MCF 10A (cell line): ENCODE measurements at regions not wholly inside any gene's neighbourhood (a gene's known extent, or its start where the extent isn't known, plus 50 kb on each side); places are given as distances from the start of the nearest gene placed in this dataset.

Source experiments
- BruUV-seq: library from RNA; stranded (reverse); fragments of 400-500 nt; replicated peaks from 2 replicates; lab custom pipeline; 2021; lab: Mats Ljungman, UMichigan
- CTCF ChIA-PET: fragments of 300-600 bp; sonication (Branson Sonifier 250); formaldehyde crosslinking; extraction: SDS; loops from one replicate; lab custom pipeline; 2021; ENCODE audit warnings: antibody characterized with exemption, inconsistent platforms; lab: Yijun Ruan, JAX
- POLR2A ChIA-PET: fragments of 300-600, 350-650 bp; sonication (Branson Sonifier 250); formaldehyde crosslinking; extraction: SDS; loops from one replicate; lab custom pipeline; 2020; ENCODE audit warnings: antibody characterized with exemption, inconsistent platforms; lab: Yijun Ruan, JAX
- DNase-seq: peaks from one replicate; pipeline ENCODE4 v3.0.0-alpha.2; 2018; ENCODE audit not compliant: unreplicated experiment
- H3K27ac Mint-ChIP-seq: one replicate; pipeline ENCODE4 v1.8.0; 2022; ENCODE audit warnings: mild to moderate bottlenecking, low read depth, mixed read lengths; ENCODE audit not compliant: unreplicated experiment
- H3K27me3 Mint-ChIP-seq: one replicate; pipeline ENCODE4 v1.8.0; 2022; ENCODE audit warnings: mixed read lengths; ENCODE audit not compliant: insufficient read depth, unreplicated experiment
- H3K36me3 Mint-ChIP-seq: one replicate; pipeline ENCODE4 v1.8.0; 2022; ENCODE audit warnings: mild to moderate bottlenecking, moderate library complexity, mixed read lengths; ENCODE audit not compliant: insufficient read depth, unreplicated experiment
- H3K4me1 Mint-ChIP-seq: one replicate; pipeline ENCODE4 v1.8.0; 2022; ENCODE audit warnings: mixed read lengths; ENCODE audit not compliant: insufficient read depth, unreplicated experiment
- H3K4me3 Mint-ChIP-seq: one replicate; pipeline ENCODE4 v1.8.0; 2022; ENCODE audit warnings: mild to moderate bottlenecking, moderate library complexity, mixed read lengths; ENCODE audit not compliant: unreplicated experiment
- H3K9me3 Mint-ChIP-seq: one replicate; pipeline ENCODE4 v1.8.0; 2022; ENCODE audit warnings: mixed read lengths; ENCODE audit not compliant: unreplicated experiment
- CTCF ChIP-seq: fragments of 200-600 bp; IDR thresholded peaks from one replicate; pipeline ENCODE4 v1.8.0; 2022; ENCODE audit warnings: antibody characterized with exemption, mild to moderate bottlenecking; ENCODE audit not compliant: unreplicated experiment
- intact Hi-C: fragments of 100-400 bp; cut with micrococcal nuclease; formaldehyde crosslinking; loops from 2 replicates; pipeline ENCODE4 v1.14.1; 2022

GRCh38 chr2:149657401-149658040, 69.9 kb upstream of the MMADHC start:
- no peaks in the 10 kb centered on the region for H3K9me3 Mint-ChIP-seq
- no peak overlapping the region for H3K27ac Mint-ChIP-seq
- intact Hi-C loops: no loop called here
- H3K4me1 Mint-ChIP-seq: peaks cover 4% of the 10 kb centered on the region
- BruUV-seq: no TSS peak
- no peak for DNase-seq
- CTCF ChIA-PET: interaction anchor here (1.7 kb wide), 1 partner anchor 10 kb away, joined by 4 read pairs; no protein-coding TSS in a partner anchor
- no peak overlapping the region for H3K4me3 Mint-ChIP-seq
- no peak for TF ChIP-seq CTCF
- H3K27me3 Mint-ChIP-seq: no peaks in the 10 kb centered on the region
- POLR2A ChIA-PET: interaction anchor here (0.8 kb wide), 1 partner anchor 9 kb away, joined by 3 read pairs; no protein-coding TSS in a partner anchor
- H3K36me3 Mint-ChIP-seq: no peaks in the 10 kb centered on the region

GRCh38 chr2:149656996-149657395, 69.4 kb upstream of the MMADHC start:
- TF ChIP-seq CTCF: no peak
- intact Hi-C loops: no loop called here
- CTCF ChIA-PET: interaction anchor here (0.8 to 1.7 kb wide), 2 partner anchors 9 to 244 kb away, joined by 3 to 4 read pairs; no protein-coding TSS in a partner anchor
- Mint-ChIP-seq H3K27me3 (no peaks in the 10 kb centered on the region), H3K4me3 (no peak overlapping the region), H3K4me1 (no peaks in the 10 kb centered on the region), H3K27ac (no peak overlapping the region), H3K36me3 (no peaks in the 10 kb centered on the region), H3K9me3 (no peaks in the 10 kb centered on the region)
- DNase-seq: no peak
- no TSS peak for BruUV-seq
- POLR2A ChIA-PET: interaction anchor here (0.8 kb wide), 1 partner anchor 8 kb away, joined by 3 read pairs; no protein-coding TSS in a partner anchor

GRCh38 chr2:149653831-149654445, 66.4 kb upstream of the MMADHC start:
- Mint-ChIP-seq H3K36me3 (no peaks in the 10 kb centered on the region), H3K4me1 (peaks cover 4% of the 10 kb centered on the region), H3K27me3 (no peaks in the 10 kb centered on the region), H3K9me3 (no peaks in the 10 kb centered on the region), H3K27ac (no peak overlapping the region), H3K4me3 (no peak overlapping the region)
- intact Hi-C loops: no loop called here
- BruUV-seq: no TSS peak
- POLR2A ChIA-PET: no interaction called here
- CTCF ChIA-PET: interaction anchor here (1.0 kb wide), 1 partner anchor 55 kb away, joined by 3 read pairs; no protein-coding TSS in a partner anchor
- no peak for TF ChIP-seq CTCF
- no peak for DNase-seq

GRCh38 chr2:149652926-149653325, 65.4 kb upstream of the MMADHC start:
- H3K27me3 Mint-ChIP-seq: no peaks in the 10 kb centered on the region
- no peaks in the 10 kb centered on the region for H3K9me3 Mint-ChIP-seq
- H3K4me1 Mint-ChIP-seq: peaks cover 14% of the 10 kb centered on the region
- intact Hi-C loops: no loop called here
- H3K4me3 Mint-ChIP-seq: no peak overlapping the region
- no peak overlapping the region for H3K27ac Mint-ChIP-seq
- H3K36me3 Mint-ChIP-seq: no peaks in the 10 kb centered on the region
- BruUV-seq: no TSS peak
- ChIA-PET CTCF (interaction anchor here (1.0 kb wide), 1 partner anchor 56 kb away, joined by 3 read pairs; no protein-coding TSS in a partner anchor), POLR2A (no interaction called here)
- TF ChIP-seq CTCF: no peak
- DNase-seq: no peak
